ENCODE measurements at regions not wholly inside any gene's neighbourhood (a gene's known extent, or its start where the extent isn't known, plus 50 kb on each side); places are given as distances from the start of the nearest gene placed in this dataset.
"Not testable (repeated sequence)": the region's sequence is repeated elsewhere in the genome, so short reads cannot be mapped to it uniquely, and the experiment has no call there.

DNA sequence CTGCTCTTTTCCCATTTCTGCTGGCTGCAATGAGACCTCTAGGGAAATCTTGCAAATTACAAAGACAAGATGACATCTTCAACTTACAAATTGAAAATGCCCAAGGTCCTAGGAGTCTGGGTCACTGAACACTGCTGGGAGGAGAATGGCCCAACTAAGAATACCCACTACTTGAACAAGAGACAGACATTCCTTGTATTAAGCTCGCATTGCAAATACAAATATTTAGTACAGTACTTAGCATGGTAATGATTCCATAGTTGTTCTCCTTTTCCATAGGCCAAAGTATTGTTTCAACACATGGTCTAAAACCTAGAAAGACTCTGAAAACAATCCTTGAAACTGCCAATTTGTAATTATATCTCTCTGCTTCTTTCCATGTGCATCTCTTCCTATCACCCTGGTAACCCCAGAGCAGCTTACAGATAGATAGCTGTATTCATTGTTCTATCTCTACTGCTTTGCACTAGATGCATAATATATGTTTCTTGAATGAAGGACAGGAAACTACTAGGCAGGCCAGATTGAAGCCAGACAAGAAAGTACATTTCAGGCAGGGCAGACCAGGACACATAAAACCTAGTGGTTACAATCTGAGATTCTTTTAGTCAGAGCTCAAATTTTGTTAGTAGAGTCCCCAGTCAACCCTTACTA lies 1545.7 kb upstream of the TENM4 start:
- no peak for DNase-seq

DNA sequence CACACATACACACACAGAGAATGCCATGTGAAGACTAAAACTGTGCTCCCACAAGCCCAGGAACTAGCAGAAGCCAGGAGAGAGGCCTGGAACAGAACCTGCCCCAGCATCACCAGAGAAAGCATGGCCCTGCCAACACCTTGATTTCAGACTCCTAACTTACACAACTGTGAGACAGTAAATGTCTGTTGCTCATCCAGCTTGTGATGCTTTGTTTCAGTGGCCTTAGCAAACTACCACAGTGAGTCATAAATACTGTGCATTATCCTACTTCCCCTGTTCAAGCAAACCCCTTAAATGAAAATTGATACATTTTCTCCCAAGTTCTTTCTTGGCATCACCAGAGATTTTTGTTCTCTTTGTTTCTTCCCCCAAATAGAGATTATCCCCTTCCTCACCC lies 1539.4 kb upstream of the TENM4 start:
- DNase-seq, result no peak

DNA sequence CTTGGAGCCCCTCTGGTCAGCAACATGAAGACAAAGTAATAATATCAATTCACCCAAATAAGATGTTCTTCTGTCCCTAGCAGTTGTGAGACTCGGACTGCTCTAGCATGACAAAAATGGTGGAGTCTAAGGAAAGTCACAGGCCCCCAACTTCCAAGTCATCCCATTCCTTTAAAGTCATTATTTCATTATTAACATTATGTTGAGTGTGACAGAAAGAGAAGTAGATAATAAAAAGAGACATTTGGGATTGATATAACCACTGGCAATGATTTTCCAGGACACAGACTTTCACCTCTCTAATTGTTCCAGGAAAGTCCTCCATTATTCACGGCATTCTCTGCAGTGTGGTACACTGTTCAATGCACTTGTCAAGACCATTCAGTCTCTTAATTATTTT lies 1533.0 kb upstream of the TENM4 start:
- no peak for DNase-seq

DNA sequence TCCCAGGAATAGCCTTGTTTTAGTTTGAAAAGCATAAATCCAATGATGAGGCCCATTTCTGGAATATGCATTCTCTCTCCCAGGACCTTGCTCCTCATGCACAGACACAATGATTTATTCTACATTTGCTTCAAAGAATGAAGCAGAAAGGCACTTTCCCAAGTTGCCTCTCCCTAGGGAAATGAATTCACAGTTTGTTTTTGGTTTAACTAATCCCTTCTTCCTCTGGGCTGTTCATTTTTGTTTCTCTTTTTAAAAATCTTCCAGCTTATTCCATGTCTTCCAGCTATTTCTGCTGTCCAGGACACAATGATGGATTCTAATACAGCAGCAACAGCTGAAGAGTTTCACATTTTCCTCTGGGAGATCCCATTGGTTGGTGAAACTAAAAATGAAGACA lies 1529.2 kb upstream of the TENM4 start:
- no peak for DNase-seq

DNA sequence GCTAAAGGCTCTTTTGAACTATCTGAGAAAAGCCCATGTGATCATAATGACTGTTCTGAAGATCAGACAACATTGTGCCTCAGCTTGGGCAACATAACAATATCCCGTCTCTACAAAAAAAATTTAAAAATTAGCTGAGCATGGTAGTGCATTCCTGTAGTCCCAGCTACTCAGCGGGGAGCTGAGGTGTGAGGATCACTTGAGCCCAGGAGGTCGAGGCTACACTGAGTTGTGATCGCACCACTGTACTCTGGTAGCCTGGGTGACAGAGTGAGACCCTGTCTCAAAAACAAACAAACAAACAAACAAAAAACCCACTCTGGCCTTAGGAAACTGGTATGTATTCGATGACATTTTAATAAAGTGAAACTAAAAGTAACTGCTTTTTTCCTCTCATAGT lies 1526.8 kb upstream of the TENM4 start:
- no peak for DNase-seq

DNA sequence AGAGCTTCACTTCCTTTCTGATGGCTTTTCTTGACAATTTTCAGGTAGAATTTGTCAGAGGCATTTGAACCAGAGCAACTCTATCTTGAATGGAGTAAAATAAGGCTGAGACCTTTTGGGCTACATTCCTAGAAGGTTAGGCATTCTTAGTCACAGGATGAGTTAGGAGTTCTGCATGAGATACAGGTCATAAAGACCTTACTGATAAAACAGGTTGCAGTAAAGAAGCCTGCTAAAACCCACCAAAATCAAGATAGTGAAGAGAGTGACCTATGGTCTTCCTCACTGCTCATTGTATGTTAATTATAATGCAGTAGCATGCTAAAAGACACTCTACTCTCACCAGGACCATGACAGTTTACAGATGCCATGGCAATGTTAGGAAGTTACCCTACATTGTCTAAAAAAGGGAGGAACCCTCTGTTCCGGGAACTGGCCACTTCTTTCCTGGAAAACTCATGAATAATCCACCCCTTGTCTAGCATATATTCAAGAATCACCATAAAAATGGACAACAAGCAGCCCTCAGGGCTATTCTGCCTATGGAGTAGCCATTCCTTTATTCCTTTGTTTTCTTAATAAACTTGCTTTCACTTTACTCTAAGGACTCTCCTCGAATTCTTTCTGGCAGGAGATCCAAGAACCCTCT lies 1519.7 kb upstream of the TENM4 start:
- no peak for DNase-seq

DNA sequence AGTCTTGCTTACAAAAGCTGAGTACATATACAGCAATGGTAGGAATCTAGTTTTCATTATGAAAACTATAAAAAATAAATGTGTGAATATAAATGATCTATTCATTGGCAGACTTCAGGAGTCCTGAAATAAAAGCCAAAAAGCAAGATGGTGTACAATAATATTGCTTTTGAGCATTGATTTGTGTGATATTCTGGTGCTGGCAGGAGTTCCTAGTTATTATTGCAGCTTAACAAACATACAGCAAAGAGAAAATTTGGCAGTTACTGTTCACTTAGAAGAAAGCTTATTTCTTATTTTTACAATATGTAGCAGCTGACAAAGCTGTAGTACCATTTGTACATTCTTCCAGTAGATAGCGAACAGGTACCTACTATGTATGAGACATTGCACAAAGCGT lies 1518.9 kb upstream of the TENM4 start:
- no peak for DNase-seq

DNA sequence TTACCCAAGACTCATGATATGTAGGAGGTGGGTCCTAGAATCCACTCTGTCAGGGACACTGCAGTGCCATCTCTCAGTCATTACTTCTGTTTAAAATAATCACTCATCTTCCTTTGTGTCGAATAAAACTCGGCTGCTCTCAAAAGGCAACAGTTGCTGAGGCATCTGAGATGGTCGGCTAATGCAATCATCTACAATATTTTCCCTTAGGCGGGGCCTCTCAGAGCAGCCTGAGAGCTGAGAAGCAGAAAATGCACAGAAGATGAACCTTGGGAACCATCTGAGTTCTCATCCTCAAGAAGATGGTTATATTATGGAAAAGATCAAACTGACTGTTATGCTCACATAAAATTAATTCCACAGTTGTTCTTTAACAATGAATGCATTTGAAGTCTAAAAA lies 1518.2 kb upstream of the TENM4 start:
- DNase-seq, result no peak

DNA sequence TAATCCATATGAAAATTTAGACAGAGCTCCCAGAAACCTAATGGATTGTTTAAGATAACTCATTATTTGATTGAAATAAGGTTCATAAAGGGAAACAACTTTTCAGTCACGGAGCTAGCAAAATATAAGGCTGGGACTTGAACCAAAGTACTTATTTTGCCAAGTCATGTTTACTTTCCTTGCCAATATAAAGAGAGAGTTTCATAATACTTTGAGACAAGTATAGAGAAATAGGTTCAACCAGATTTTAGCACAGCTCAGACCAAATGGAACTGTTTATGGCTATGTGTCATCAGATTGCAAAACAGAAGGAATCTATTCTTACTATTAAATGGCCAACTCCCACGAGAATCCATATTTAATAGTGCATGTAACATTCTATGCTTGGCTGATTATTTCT lies 1517.5 kb upstream of the TENM4 start:
- no peak for DNase-seq

DNA sequence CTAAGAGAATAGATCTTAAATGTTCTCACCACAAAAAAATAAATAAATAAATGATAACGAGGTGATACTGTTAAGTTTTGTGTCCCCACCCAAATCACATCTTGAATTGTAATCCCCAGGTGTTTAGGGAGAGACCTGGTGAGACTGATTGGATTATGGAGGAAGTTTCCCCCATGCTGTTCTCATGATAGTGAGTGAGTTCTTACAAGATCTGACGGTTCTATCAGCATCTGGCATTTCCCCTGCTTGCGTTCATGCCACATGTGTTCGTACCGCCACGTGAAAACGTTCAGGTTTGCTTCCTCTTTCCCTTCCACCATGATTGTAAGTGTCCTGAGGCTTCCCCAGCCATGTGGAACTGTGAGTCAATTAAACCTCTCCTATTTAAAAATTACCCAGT lies 1514.8 kb upstream of the TENM4 start:
- no peak for DNase-seq

DNA sequence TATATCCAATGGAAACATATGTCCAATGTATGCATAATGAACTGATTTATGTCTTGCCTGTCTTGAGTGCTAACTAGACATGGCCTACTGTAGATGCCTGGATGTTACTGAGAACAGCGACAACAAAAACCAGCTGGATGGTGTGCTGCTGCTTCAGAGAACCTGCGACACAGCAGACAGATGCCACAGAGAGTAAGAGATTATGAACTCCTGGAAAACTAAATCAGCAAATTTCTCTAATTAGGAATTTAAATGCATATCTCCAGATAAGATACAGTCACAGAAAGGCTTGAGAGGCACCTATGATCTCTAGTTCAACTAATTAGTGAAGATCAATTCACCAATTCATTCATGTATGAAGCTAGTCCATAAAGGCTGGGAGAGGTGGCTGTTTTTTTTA lies 1508.0 kb upstream of the TENM4 start:
- no peak for DNase-seq

DNA sequence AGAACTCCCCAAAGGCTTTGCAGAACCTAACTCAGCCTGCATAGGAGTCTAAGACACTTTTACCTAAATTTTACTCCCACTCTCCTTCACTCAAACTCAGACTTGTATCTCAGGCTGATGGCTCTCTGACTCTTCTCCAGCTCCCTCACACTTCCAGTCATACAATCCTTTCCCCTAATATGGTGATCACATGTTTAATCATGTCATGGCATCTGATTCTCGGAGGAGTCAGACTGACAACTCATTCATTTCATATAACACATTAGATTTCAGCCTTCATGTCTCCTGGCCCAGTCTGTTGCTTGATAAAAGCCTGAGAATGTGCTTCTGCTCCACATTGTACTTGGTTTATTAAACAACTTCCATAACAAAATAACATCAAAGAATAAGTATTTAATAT lies 1503.9 kb upstream of the TENM4 start:
- DNase-seq, result no peak

DNA sequence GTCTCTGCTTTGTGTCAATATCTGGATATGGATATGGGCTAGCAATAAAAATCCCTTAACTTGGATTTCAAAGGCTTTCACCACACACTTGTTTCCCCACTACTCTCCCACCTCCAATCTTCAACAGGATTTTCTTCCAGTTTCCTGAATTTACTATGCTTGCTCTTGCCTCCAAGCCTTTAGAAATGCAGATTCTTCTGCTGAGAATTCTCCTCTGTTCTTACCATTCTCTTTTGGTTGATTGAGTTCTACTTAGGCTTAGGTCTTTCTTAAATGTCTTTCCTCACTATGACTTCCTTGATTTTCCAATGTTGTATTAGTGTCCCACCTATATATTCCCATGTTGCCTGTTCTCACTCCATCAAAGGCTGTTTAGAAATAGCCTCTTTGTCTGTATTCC lies 1502.4 kb upstream of the TENM4 start:
- no peak for DNase-seq

DNA sequence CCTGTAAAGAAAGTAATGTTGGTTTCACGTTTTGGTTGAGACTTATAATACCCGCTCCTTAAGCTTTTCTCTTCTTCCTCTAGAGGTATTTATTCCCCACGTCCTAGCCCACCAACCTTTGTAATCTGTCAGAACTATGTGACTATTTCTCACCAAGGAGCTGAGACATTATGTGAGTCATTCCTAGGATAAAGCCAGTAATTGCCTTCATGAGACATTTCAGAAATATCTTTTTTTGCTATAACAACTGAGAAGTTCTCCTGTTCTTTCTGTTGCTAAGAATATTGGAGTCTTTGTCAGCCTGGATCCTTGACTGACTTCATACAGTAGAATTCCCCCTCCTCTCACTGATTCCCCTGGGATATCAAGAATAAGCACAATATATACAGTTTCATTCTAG lies 1497.0 kb upstream of the TENM4 start:
- no peak for DNase-seq

DNA sequence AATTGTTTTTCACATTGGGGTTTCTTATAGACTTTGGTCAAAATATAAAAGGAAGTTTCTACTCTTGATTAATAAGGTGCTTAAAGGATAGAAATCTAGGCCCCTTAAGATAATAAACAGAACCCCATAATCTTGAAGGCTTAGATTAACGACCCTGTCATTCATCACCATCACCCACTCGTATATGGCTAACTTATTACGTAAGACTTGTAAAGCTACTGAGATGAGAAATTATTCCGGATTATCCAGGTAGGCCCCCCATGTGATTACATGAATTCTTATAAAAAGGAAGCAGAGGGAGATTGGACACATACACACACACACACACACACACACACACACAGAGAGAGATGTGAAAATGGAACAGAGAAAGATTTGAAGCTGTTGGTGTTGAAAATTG lies 1489.2 kb upstream of the TENM4 start:
- DNase-seq, result no peak

DNA sequence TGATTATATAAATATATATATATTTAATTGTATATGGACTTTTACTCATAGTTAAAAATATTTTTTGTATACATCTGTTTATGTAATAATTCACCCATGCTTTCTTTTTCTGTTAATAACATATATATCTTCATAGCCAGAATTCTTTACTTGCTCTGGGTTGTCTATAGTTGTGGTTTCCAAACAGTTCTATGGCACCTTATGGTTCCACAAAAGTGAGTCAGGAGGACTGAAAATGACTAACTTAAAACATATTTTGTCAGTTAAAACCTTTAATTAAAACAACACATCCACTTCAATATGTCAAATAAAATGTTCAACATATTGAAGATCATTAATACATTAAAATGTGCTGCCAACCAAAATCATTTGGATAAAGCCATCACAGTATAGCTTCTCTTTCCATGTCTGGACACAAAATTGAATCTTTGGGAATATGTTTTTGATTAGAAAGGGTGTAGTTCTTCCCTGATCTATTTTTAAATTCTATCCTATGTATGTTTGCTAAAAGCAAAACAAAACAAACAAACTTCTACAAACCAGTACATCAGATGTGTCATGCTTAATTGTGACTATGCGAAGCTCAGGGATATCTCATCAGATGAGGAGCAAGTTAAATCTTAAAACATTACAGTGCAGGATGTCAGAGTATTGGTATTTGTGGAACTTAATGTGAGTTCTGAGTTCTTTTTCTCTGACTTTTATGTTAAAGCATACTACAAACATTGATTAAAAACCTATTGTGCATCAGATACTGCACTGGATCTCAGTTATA lies 1488.4 kb upstream of the TENM4 start:
- DNase-seq, result no peak

DNA sequence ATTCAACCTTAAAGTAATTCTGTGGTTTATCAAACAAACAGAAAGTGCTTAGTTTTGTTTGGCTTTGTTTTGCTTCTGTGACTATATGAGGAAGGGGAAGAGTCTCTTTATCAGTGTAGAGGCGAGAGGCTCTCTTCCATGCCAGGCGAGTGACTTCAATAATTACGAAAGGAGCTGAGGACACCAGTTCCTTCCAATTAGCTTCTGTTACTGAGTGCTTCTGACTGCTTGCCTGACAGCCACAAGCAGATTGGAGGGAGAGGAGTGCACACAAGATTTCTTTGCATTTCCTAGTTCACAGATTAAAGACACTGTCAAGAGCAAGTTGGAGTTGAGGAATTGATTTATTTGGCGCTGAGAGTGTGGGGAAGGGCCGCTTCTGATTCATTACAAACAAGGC lies 1484.5 kb upstream of the TENM4 start:
- no peak for DNase-seq

DNA sequence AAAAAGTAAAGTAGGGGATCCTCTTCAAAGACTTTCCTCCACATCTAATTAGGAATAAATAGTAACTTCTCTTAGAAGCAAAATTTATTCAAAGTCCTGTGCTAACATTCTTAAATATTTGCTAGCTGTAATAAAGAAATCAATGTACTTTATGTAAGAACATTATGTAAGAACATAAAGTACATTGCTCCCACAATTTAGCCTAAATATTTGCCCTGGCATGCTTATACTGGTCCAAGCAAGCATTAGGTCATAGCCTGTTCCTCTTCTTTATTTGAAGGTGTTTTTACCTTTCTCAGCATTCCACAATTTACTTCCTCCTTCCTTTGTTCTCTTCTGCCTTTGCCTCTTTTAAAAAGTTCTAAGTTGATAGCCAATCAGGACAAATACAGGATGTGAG lies 1480.5 kb upstream of the TENM4 start:
- not testable (repeated sequence) for DNase-seq

DNA sequence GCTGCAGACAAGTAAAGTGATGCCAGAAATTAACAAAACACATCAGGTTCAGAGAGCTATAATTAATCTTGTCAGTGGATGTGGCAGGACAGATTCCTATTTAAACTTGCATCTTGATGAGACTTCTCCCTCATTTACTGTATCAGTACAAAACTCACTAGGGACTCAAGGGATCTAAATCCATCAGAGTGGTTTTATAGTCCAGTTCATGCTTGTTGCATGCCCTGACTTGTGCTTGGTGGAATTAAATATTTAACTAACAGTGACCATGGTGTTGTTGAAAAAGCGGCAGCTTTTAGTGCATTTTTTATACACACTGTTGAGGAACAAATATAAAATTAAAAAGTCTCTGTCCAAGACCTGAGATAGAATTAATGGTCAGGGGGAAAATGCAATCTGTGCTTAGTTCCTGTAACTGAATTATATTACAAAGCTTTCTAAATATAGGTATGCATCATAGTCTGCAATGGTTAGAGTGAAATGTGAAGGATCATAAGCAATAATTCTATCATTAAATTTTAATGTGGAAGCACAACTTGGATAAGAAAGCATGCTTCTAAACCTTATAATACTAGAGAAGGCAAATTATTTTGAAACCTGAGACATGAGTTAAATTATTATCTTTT lies 1475.5 kb upstream of the TENM4 start:
- DNase-seq, result no peak

DNA sequence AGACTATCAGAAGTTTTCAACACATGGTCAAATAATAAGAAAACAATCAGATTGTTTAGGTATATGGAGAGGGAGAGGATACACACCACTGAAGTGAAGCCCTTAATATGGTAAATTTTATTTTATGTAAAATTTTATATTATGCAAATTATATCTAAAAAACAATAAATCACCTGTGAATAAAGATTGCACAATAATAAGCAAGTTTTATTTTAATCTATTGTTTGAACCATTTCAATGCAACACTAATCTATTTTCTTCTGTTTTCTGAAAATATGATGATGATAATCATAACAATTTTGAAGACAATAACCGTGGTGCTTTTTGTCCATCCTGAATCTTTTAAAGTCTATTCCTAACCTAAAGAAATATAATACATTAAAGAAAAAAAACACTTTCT lies 1473.5 kb upstream of the TENM4 start:
- DNase-seq, result no peak

DNA sequence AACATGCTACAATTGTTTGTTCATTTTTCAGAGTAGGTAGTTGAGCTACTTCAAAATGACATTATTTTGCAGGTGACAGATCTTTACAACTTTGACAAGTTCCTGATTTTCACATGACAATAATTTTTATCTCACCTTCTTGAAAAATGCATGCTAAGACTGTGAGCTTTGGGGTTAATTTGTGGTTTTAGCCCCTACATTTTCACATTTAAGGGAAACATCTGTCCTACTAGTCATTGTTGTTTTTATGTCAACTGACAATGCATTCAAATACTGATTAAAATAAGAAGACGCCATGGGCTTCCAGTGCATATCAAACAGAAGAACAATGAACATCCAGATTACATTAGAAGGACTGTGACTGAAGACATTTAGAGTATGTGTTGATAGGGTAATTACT lies 1470.8 kb upstream of the TENM4 start:
- DNase-seq, result no peak

DNA sequence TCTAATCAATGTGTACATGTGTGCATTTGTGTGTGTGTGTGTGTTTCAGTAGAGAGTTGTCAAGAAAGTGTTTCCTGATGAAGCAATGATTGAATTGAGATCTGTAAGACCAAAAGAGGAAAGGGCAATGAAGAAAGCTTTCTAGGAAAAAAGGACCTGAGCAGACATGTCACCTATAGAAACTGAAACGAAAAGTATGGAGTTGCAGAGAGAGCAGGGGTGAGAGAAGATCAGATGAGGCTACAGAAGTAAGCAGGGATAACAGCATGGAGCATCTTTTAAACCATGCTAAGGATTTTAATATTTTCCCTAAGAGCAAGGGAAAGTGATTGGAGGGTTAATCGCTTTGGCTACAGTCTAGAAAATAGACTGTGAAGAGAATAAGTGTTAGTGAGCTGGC lies 1459.4 kb upstream of the TENM4 start:
- no peak for DNase-seq

DNA sequence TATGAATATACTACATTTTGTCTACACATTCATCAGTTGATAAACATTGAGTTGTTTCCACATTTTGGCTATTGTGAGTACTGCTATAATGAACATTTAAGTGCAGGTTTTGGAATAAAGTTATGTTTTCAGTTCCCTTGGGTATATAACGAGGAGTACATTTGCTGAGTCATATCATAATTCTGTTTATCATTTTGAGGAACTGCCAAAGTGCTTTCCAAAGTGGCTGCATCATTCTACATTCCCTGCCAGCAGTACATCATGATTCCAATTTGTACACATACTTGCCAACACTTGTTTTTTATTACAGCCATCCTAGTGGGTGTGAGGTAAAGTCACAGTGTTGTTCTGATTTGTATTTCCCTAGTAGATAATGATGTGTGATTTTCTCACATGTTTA lies 1458.6 kb upstream of the TENM4 start:
- DNase-seq, result no peak

DNA sequence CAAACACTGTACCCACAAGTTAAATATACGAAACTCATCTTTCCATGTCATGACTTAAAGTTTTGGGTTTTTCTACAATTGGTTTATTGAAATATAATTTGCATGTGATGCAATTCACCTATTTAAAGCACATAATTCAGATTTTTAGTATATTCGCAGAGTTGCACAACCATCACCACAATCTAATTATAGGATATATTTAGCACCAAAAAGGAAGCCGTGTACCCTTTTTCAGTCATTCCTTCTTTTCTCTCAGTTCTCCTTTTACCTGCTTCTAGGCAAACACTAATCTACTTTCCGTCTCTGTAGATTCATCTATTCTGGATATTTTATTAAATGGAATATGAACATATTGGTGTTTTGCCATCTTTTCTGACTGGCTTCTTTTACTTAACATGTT lies 1458.1 kb upstream of the TENM4 start:
- no peak for DNase-seq

Data from NCI-H524 treated with DMSO at 0.1 percent for 48 hours (cell line).